OCI-LY3 (cell line): ENCODE measurements at regions not wholly inside any gene's neighbourhood (a gene's known extent, or its start where the extent isn't known, plus 50 kb on each side); places are given as distances from the start of the nearest gene placed in this dataset.

Experiments
- CTCF ChIP-seq: fragments of 200-600, 300-600 bp; sonication (generic); IDR thresholded peaks from 2 replicates; pipeline ENCODE4 v1.5.1; 2014; ENCODE audit warnings: antibody characterized with exemption, low read length, low read depth
- EZH2phosphoT487 ChIP-seq: fragments of 200-600 bp; shearing (Covaris generic); IDR thresholded peaks from 2 replicates; pipeline ENCODE4 v1.6.1; 2018; ENCODE audit warnings: antibody characterized with exemption, mixed run types, low read depth

- TF ChIP-seq CTCF, result no peak
- TF ChIP-seq EZH2phosphoT487, result no peak
Observed at GRCh38 chr3:124461838-124462632, 268.2 kb upstream of the UMPS start.
